NCI-H774 (cell line): ENCODE measurements at regions not wholly inside any gene's neighbourhood (a gene's known extent, or its start where the extent isn't known, plus 50 kb on each side); places are given as distances from the start of the nearest gene placed in this dataset.

ENCODE experiments used
- DNase-seq: peaks from one replicate; lab custom pipeline; 2025; lab: John Stamatoyannopoulos, UW

- DNase-seq = no peak
Measured at GRCh38 chr7:155919391-155920067, 107.3 kb upstream of the SHH start.

GRCh38 chr7:155918720-155919390, 106.6 kb upstream of the SHH start:
- no peak for DNase-seq

GRCh38 chr7:155917836-155918430, 105.7 kb upstream of the SHH start:
- no peak for DNase-seq

GRCh38 chr7:155916926-155917655, 104.8 kb upstream of the SHH start:
- DNase-seq = no peak

- DNase-seq = no peak
Measured at GRCh38 chr7:155914341-155914740, 102.1 kb upstream of the SHH start.

- no peak for DNase-seq
Measured at GRCh38 chr7:155913719-155914118, 101.5 kb upstream of the SHH start.

- DNase-seq = no peak
Measured at GRCh38 chr7:155913291-155913690, 101.0 kb upstream of the SHH start.

- no peak for DNase-seq
Measured at GRCh38 chr7:155911471-155912105, 99.3 kb upstream of the SHH start.

GRCh38 chr7:155908385-155908784, 96.1 kb upstream of the SHH start:
- DNase-seq = no peak

- DNase-seq = no peak
Measured at GRCh38 chr7:155907450-155908200, 95.4 kb upstream of the SHH start.

- no peak for DNase-seq
Measured at GRCh38 chr7:155901176-155901575, 88.9 kb upstream of the SHH start.

GRCh38 chr7:155899596-155899995, 87.3 kb upstream of the SHH start:
- DNase-seq = no peak

- no peak for DNase-seq
Measured at GRCh38 chr7:155897758-155898386, 85.6 kb upstream of the SHH start.

- no peak for DNase-seq
Measured at GRCh38 chr7:155896531-155897263, 84.4 kb upstream of the SHH start.

GRCh38 chr7:155893664-155894063, 81.4 kb upstream of the SHH start:
- DNase-seq = no peak

- DNase-seq = no peak
Measured at GRCh38 chr7:155893176-155893575, 80.9 kb upstream of the SHH start.

GRCh38 chr7:155889636-155890511, 77.6 kb upstream of the SHH start:
- no peak for DNase-seq

GRCh38 chr7:155887174-155887525, 74.9 kb upstream of the SHH start:
- DNase-seq = no peak

GRCh38 chr7:155886391-155887173, 74.3 kb upstream of the SHH start:
- DNase-seq = no peak
